Memory B cell (primary cell): ENCODE measurements at regions not wholly inside any gene's neighbourhood (a gene's known extent, or its start where the extent isn't known, plus 50 kb on each side); places are given as distances from the start of the nearest gene placed in this dataset.
"Not testable (repeated sequence)": the region's sequence is repeated elsewhere in the genome, so short reads cannot be mapped to it uniquely, and the experiment has no call there.

Experiments used
- ATAC-seq: fragments of 150-1000 bp; cut with Tn5 transposase; 2 replicates; pipeline ENCODE4 v1.10.0; 2021; ENCODE audit warnings: low read depth, mild to moderate bottlenecking, moderate library complexity
- DNase-seq, 2 donors: peaks; one replicate each; pipeline ENCODE4 v3.0.0; 2022; ENCODE audit warnings: low spot score in 2 of 2
- H3K27ac Mint-ChIP-seq: one replicate; pipeline ENCODE4 v1.8.0; 2022; ENCODE audit warnings: mild to moderate bottlenecking, moderate library complexity, mixed read lengths
- H3K27me3 Mint-ChIP-seq: one replicate; pipeline ENCODE4 v1.8.0; 2022; ENCODE audit warnings: mixed read lengths
- H3K36me3 Mint-ChIP-seq: one replicate; pipeline ENCODE4 v1.8.0; 2022; ENCODE audit warnings: mild to moderate bottlenecking, mixed read lengths
- H3K4me1 Mint-ChIP-seq: one replicate; pipeline ENCODE4 v1.8.0; 2022; ENCODE audit warnings: mixed read lengths
- H3K4me3 Mint-ChIP-seq: one replicate; pipeline ENCODE4 v1.8.0; 2022; ENCODE audit warnings: mild to moderate bottlenecking, moderate library complexity, mixed read lengths
- H3K9me3 Mint-ChIP-seq: one replicate; pipeline ENCODE4 v1.8.0; 2022; ENCODE audit warnings: mixed read lengths

- ATAC-seq, result no peak
- Mint-ChIP-seq H3K4me3 (no peak overlapping the region), H3K27ac (no peak overlapping the region), H3K4me1 (no peaks in the 10 kb centered on the region), H3K36me3 (no peaks in the 10 kb centered on the region), H3K27me3 (peaks cover 3% of the 10 kb centered on the region), H3K9me3 (no peaks in the 10 kb centered on the region)
- no peak for DNase-seq
Measured at GRCh38 chr2:21356857-21357255, 233.1 kb downstream of the TDRD15 start.

DNA sequence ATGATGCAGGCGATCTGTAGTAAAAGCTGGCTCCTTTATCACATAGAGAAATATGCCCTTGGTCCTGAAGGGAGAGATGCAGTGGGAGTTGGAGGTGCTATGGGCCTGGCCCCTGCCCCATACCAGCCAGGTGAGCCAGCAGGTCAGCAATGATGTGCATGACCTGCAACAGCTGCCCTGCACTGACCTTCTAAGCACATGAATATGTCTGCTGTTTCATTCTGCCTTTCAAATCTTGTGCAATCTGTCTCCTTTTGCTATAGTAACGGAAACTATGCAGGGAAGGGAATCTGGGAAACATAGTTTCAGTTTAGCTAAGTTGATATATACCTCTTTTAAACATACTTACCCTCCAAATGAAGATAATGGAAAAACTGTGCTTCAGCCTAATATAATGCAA, 235.2 kb downstream of the TDRD15 start:
- ATAC-seq, result no peak
- Mint-ChIP-seq H3K36me3 (no peaks in the 10 kb centered on the region), H3K4me3 (no peak overlapping the region), H3K27me3 (peaks cover 1% of the 10 kb centered on the region), H3K27ac (no peak overlapping the region), H3K4me1 (no peaks in the 10 kb centered on the region), H3K9me3 (no peaks in the 10 kb centered on the region)
- DNase-seq, result no peak

GRCh38 chr2:21361384-21361783, 237.6 kb downstream of the TDRD15 start:
- Mint-ChIP-seq H3K36me3 (no peaks in the 10 kb centered on the region), H3K4me1 (no peaks in the 10 kb centered on the region), H3K27ac (no peak overlapping the region), H3K4me3 (no peak overlapping the region), H3K9me3 (no peaks in the 10 kb centered on the region), H3K27me3 (no peaks in the 10 kb centered on the region)
- ATAC-seq (no peak), DNase-seq (no peak)

DNA sequence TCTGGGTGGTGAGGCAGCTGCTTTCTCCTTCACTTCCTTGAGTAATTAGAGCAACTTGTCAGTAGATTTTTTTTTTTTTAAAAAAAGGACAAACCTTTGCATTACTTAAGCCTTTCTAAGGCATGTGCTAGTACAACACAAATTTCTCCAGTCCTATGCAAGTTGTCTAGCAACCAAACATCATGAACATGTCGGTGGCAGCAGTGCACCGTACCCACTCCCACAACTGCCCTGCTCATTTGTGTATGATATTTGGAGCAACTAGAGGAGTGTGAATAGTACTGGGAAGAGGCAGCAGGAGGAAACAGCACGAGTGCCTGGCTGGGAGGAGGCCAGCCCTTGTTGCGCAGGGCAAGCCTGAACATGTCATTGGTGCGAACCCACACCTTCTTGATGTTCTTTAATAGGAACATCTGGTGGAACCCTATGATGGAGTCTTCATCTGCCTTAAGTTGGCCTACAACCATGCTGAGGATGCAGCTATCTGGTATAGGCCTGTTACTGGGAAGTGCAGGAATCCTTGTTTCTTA, 238.3 kb downstream of the TDRD15 start:
- Mint-ChIP-seq H3K4me3 (no peak overlapping the region), H3K27me3 (no peaks in the 10 kb centered on the region), H3K4me1 (no peaks in the 10 kb centered on the region), H3K36me3 (no peaks in the 10 kb centered on the region), H3K9me3 (no peaks in the 10 kb centered on the region), H3K27ac (no peak overlapping the region)
- ATAC-seq, result no peak
- no peak for DNase-seq

DNA sequence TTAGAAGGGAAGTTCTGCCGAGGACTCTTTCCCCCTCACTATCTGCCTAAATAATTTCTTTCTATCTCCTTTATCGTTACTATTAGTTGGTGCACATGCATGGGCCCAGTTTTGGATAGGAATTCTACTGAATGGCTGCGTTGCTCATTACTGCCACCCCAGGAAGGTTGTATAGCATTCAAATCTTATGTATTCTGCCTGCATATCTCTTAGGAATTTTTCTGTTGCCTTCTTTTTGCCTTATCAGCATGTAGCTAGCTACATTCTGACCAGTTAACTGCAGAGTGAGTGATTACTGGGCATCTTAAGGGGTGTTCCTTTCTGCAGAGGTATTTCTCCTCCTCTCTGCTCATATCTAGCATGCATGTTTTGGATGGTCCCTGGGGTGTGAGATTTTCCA, 239.6 kb downstream of the TDRD15 start:
- ATAC-seq, result no peak

DNA sequence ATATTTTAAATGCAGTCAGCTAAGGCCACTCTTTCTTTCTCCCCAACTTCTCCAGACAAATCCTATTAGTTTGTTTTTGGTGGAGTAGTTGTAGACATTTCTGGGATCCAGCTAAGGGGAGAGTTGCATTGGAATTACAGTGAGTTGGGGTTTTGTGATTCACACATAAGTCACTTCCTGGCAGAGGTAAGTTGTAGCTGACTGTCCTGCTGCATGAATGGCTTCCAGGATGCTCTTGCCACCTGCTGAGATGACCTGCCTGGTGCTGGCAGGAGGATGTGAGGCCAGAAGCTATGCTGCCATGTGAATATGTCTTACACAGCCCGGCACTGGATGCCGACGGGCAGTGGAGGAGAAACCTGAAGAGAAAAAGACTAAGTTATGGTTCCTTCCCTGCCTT, 243.7 kb downstream of the TDRD15 start:
- no peak overlapping the region for H3K27ac Mint-ChIP-seq
- ATAC-seq (no peak), DNase-seq (no peak)
- no peaks in the 10 kb centered on the region for H3K36me3 Mint-ChIP-seq
- no peaks in the 10 kb centered on the region for H3K4me1 Mint-ChIP-seq
- peaks cover 2% of the 10 kb centered on the region for H3K27me3 Mint-ChIP-seq
- H3K4me3 Mint-ChIP-seq, result no peak overlapping the region
- peaks cover 2% of the 10 kb centered on the region for H3K9me3 Mint-ChIP-seq

More for the DNA sequence above, 239.6 kb downstream of the TDRD15 start:
- DNase-seq, result no peak
- no peak overlapping the region for H3K27ac Mint-ChIP-seq
- no peaks in the 10 kb centered on the region for H3K36me3 Mint-ChIP-seq
- H3K27me3 Mint-ChIP-seq, result no peaks in the 10 kb centered on the region
- no peaks in the 10 kb centered on the region for H3K4me1 Mint-ChIP-seq
- H3K9me3 Mint-ChIP-seq, result no peaks in the 10 kb centered on the region
- no peak overlapping the region for H3K4me3 Mint-ChIP-seq

DNA sequence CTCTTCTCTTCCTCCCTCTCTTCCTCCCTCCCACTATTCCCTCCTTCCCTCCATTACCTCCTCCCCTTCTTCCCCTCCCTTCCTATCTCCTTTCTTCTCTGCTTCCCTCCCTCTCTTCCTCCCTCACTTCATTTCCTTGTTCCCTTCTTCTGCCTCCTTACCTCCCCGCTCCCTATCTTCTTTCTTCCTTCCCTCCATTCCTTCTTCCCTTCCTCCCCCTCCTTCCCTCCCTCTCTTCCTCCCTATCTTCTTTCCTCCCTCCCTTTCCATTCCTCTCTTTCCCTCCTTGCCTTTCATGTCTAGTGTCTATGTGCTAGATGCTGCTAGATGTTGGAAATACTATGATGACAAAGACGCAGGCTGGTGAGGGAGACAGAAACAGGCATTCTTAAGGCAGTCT, 246.0 kb downstream of the TDRD15 start:
- H3K36me3 Mint-ChIP-seq, result no peaks in the 10 kb centered on the region
- H3K4me1 Mint-ChIP-seq, result no peaks in the 10 kb centered on the region
- peaks cover 3% of the 10 kb centered on the region for H3K9me3 Mint-ChIP-seq
- no peak for DNase-seq
- no peak overlapping the region for H3K27ac Mint-ChIP-seq
- peaks cover 4% of the 10 kb centered on the region for H3K27me3 Mint-ChIP-seq
- no peak for ATAC-seq
- no peak overlapping the region for H3K4me3 Mint-ChIP-seq

- no peaks in the 10 kb centered on the region for H3K36me3 Mint-ChIP-seq
- DNase-seq (no peak), ATAC-seq (no peak)
- no peaks in the 10 kb centered on the region for H3K4me1 Mint-ChIP-seq
- peaks cover 3% of the 10 kb centered on the region for H3K9me3 Mint-ChIP-seq
- H3K27me3 Mint-ChIP-seq, result peaks cover 5% of the 10 kb centered on the region
- H3K4me3 Mint-ChIP-seq, result no peak overlapping the region
- no peak overlapping the region for H3K27ac Mint-ChIP-seq
Measured at GRCh38 chr2:21371499-21372003, 247.8 kb downstream of the TDRD15 start.

GRCh38 chr2:21372654-21373053, 248.9 kb downstream of the TDRD15 start:
- H3K4me1 Mint-ChIP-seq, result no peaks in the 10 kb centered on the region
- no peaks in the 10 kb centered on the region for H3K36me3 Mint-ChIP-seq
- H3K27ac Mint-ChIP-seq, result no peak overlapping the region
- no peak overlapping the region for H3K4me3 Mint-ChIP-seq
- H3K9me3 Mint-ChIP-seq, result peaks cover 3% of the 10 kb centered on the region
- peaks cover 5% of the 10 kb centered on the region for H3K27me3 Mint-ChIP-seq
- no peak for ATAC-seq
- no peak for DNase-seq

GRCh38 chr2:21376864-21377263, 253.1 kb downstream of the TDRD15 start:
- Mint-ChIP-seq H3K36me3 (no peaks in the 10 kb centered on the region), H3K4me1 (no peaks in the 10 kb centered on the region), H3K9me3 (peaks cover 1% of the 10 kb centered on the region), H3K27ac (no peak overlapping the region), H3K27me3 (peaks cover 3% of the 10 kb centered on the region), H3K4me3 (no peak overlapping the region)
- ATAC-seq (no peak), DNase-seq (no peak)

- H3K9me3 Mint-ChIP-seq, result no peaks in the 10 kb centered on the region
Measured at GRCh38 chr2:21379140-21379539, 255.4 kb downstream of the TDRD15 start.

GRCh38 chr2:21379668-21380067, 255.9 kb downstream of the TDRD15 start:
- DNase-seq, ATAC-seq, H3K27me3 Mint-ChIP-seq, H3K4me3 Mint-ChIP-seq, H3K9me3 Mint-ChIP-seq, H3K36me3 Mint-ChIP-seq, H3K27ac Mint-ChIP-seq, H3K4me1 Mint-ChIP-seq: not testable (repeated sequence)

More at GRCh38 chr2:21379140-21379539, 255.4 kb downstream of the TDRD15 start:
- Mint-ChIP-seq H3K27ac (no peak overlapping the region), H3K36me3 (no peaks in the 10 kb centered on the region), H3K4me3 (no peak overlapping the region), H3K27me3 (peaks cover 1% of the 10 kb centered on the region), H3K4me1 (no peaks in the 10 kb centered on the region)
- DNase-seq (no peak), ATAC-seq (no peak)

DNA sequence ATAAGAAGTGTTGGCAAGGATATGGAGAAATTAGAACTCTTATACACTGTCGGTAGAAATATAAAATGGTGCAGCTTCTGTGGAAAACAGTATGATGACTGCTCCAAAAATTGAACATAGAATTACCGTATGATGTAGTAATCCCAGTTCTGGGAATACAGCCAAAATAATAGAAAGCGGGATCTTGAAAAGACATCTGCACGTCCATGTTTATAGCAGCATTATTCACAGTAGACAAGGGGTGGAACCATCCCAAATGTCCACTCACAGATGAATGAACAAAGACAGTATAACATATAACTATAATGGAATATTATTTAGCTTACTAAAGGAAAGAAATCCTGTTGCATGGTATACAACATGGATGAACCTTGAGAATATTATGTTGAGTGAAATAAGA, 257.7 kb downstream of the TDRD15 start:
- Mint-ChIP-seq H3K27ac (no peak overlapping the region), H3K9me3 (no peaks in the 10 kb centered on the region), H3K36me3 (no peaks in the 10 kb centered on the region), H3K4me1 (no peaks in the 10 kb centered on the region), H3K27me3 (peaks cover 1% of the 10 kb centered on the region), H3K4me3 (no peak overlapping the region)
- no peak for ATAC-seq
- DNase-seq, result no peak

- Mint-ChIP-seq H3K36me3 (no peaks in the 10 kb centered on the region), H3K4me3 (no peak overlapping the region), H3K27ac (no peak overlapping the region), H3K4me1 (no peaks in the 10 kb centered on the region), H3K9me3 (peaks cover 1% of the 10 kb centered on the region), H3K27me3 (no peaks in the 10 kb centered on the region)
- no peak for ATAC-seq
- no peak for DNase-seq
Measured at GRCh38 chr2:21382701-21383520, 259.1 kb downstream of the TDRD15 start.

DNA sequence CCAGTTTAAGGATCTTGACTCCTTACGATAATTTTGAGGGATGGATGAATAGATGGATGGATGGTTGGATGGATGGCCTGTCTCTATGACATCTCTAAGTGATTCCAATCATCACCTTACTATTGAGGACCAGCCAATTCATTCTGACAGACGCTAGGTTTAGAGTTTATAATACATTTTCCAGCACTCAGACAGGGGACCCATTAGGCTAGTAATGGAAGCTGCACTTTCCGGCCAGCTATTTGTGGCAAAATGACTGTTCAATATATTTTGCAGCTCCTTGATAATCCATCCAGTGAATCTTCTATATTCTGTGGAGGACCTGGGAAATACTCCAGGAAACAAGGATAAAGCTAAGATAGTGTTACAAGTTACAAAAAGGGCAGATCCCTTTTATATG, 262.9 kb downstream of the TDRD15 start:
- ATAC-seq (no peak), DNase-seq (no peak)
- H3K27me3 Mint-ChIP-seq, result no peaks in the 10 kb centered on the region
- H3K4me3 Mint-ChIP-seq, result no peak overlapping the region
- no peak overlapping the region for H3K27ac Mint-ChIP-seq
- no peaks in the 10 kb centered on the region for H3K4me1 Mint-ChIP-seq
- H3K36me3 Mint-ChIP-seq, result no peaks in the 10 kb centered on the region
- peaks cover 3% of the 10 kb centered on the region for H3K9me3 Mint-ChIP-seq
